Bronchial epithelial cell (primary cell): ENCODE measurements at regions not wholly inside any gene's neighbourhood (a gene's known extent, or its start where the extent isn't known, plus 50 kb on each side); places are given as distances from the start of the nearest gene placed in this dataset.
A peak's percentile ranks its signal among the peaks of the same experiment; 100 is the strongest.

ENCODE experiments used
- DNase-seq: peaks from one replicate; pipeline ENCODE4 v3.0.0-alpha.2; 2010; ENCODE audit warnings: low read depth
- FAIRE-seq: peaks from 2 replicates; lab custom pipeline; 2011; peaks lifted over from hg19 to GRCh38; lab: Jason Lieb, UNC
- H3K27me3 ChIP-seq: 2 replicates; pipeline ENCODE4 v1.5.1; 2011; ENCODE audit warnings: low read length; ENCODE audit not compliant: control insufficient read depth, insufficient read depth
- H3K36me3 ChIP-seq: 2 replicates; pipeline ENCODE4 v1.5.1; 2011; ENCODE audit warnings: low read length; ENCODE audit not compliant: control insufficient read depth, insufficient read depth
- H3K4me3 ChIP-seq: 2 replicates; pipeline ENCODE4 v1.5.1; 2011; ENCODE audit warnings: mild to moderate bottlenecking, low read depth, low read length, control low read depth
- CTCF ChIP-seq: IDR thresholded peaks from 2 replicates; pipeline ENCODE4 v1.5.1; 2011; ENCODE audit warnings: mild to moderate bottlenecking, moderate library complexity, low read length, control low read depth, inconsistent platforms; ENCODE audit not compliant: insufficient read depth, severe bottlenecking

DNA sequence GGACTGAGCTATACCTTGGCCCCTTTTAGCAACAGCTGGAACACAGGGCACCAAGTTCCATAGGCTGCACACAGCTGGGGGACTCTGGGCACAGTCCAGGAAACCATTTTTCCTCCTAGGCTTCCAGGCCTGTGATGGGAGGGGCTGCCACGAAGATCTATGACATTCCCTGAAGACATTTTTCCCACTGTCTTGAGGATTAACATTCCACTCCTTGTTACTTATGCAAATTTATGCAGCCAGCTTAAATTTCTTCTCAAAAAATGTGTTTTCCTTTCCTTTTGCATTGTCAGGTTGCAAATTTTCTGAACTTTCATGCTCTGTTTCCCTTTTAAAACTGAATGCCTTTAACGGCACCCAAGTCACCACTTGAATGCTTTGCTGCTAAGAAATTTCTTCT lies 580.1 kb upstream of the FTMT start:
- Histone ChIP-seq H3K36me3 (no peaks in the 10 kb centered on the region), H3K4me3 (no peak overlapping the region), H3K27me3 (no peaks in the 10 kb centered on the region)
- TF ChIP-seq CTCF = no peak
- no peak for DNase-seq
- no peak for FAIRE-seq

DNA sequence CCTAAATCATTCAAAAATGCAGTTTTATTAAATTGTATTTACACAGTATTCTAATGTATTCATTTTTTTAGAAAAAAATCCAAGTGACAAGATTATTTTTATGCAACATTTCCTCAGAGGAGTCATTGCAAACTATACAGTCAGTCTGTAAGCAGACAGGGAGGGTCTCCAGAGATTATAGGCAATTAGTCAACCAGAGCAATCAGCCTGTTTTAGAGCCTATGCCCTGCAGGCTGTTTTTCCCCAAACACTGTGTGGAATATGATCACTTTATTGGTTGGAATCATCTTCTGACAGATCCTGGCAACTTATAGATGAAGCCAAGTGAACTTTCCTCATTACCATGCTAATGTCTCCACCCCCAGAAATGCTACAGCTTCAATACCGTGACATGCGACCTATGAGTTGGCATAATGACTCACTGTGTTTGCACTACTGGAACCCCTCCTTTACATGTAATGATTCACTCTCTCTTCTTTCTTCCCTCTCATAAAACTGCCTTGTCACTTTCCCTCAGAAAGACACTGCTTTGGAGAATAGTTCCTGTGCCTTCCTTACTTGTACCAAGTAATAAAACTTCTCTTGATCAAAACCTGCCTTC lies 577.7 kb upstream of the FTMT start:
- Histone ChIP-seq H3K27me3 (no peaks in the 10 kb centered on the region), H3K4me3 (no peak overlapping the region), H3K36me3 (no peaks in the 10 kb centered on the region)
- DNase-seq (peak; percentile 97), FAIRE-seq (peak; percentile 97)
- TF ChIP-seq CTCF = no peak

DNA sequence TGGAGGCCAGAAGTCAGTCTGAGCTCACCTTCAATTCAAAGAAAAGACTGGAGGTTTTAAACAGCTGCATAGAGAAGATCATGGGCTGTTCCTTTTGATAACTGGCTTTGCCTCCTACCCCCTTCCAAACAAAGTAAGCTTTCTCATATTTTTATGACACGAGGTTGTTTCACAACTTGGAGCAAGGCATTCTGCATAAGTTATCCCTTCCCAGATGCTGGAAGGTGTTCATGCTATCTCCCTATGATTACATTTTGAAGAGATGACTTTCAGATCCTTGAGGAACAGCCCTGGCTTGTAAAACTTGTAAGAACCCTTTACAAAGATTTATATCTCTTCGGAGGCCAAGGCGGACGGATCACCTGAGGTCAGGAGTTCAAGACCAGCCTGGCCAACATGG lies 571.9 kb upstream of the FTMT start:
- FAIRE-seq (no peak), DNase-seq (no peak)
- H3K36me3 ChIP-seq = no peaks in the 10 kb centered on the region
- no peaks in the 10 kb centered on the region for H3K27me3 ChIP-seq
- no peak for TF ChIP-seq CTCF
- H3K4me3 ChIP-seq = no peak overlapping the region

- no peak overlapping the region for H3K4me3 ChIP-seq
- no peaks in the 10 kb centered on the region for H3K36me3 ChIP-seq
- TF ChIP-seq CTCF = no peak
- H3K27me3 ChIP-seq = no peaks in the 10 kb centered on the region
- FAIRE-seq (no peak), DNase-seq (no peak)
Observed at GRCh38 chr5:121285801-121286521, 565.7 kb upstream of the FTMT start.

DNA sequence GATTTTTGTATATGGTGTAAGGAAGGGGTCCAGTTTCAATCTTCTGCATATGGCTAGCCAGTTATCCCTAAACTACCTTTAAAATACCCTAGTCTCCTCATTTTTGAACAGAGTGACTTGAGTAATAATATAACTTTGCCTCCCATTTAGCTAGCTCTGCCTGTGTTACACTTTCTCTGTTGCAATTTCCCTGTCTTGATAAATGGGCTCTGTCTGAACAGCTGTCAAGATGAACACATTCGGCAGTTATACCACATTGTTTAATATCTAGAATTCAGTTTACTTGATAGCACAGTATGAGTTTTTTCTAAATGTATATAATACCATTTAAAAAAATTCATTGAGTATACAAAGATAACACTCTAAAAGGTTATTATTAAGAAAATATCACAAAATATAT lies 562.9 kb upstream of the FTMT start:
- Histone ChIP-seq H3K4me3 (no peak overlapping the region), H3K27me3 (no peaks in the 10 kb centered on the region), H3K36me3 (no peaks in the 10 kb centered on the region)
- no peak for TF ChIP-seq CTCF
- FAIRE-seq = no peak
- DNase-seq = no peak
